VCaP (cell line): ENCODE measurements at regions not wholly inside any gene's neighbourhood (a gene's known extent, or its start where the extent isn't known, plus 50 kb on each side); places are given as distances from the start of the nearest gene placed in this dataset.
"Not testable (repeated sequence)": the region's sequence is repeated elsewhere in the genome, so short reads cannot be mapped to it uniquely, and the experiment has no call there.

Experiments
- H3K27ac ChIP-seq: fragments of 450-650 bp; 2 replicates; pipeline ENCODE4 v1.5.1; 2017
- CTCF ChIP-seq: fragments of 450-650 bp; conservative IDR thresholded peaks from 2 replicates; pipeline ENCODE4 v1.5.1; 2017; ENCODE audit warnings: mild to moderate bottlenecking, moderate library complexity

GRCh38 chr18:8908792-8909510 lies 193.5 kb upstream of the NDUFV2 start:
- no peak for TF ChIP-seq CTCF
- no peak overlapping the region for H3K27ac ChIP-seq

DNA sequence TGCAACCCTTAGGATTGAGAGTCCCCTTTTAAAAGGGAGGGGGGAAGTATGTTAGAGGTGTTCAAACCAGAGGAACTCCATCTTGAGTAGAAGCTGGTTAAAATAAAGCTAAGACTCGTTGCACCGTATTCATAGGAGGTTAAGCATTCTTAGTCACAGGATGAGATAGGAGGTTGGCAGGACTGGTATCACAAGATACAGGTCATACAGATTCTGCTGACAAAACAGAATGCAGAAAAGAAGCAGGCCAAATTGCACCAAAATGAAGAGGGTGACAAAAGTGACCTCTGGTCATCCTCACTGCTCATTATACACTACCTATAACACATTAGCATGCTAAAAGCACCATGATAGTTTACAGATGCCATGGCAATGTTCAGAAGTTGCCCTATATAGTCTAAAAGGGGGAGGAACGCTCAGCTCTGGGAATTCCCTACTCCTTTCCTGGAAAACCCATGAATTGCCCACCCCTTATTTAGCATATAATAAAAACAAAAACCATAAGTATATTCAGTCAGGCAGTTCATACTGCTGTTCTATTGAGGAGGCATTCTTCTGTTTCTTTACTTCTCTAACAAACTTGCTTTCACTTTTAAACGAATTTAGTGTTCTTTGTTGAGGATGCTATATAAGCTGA lies 192.2 kb upstream of the NDUFV2 start:
- TF ChIP-seq CTCF = no peak
- no peak overlapping the region for H3K27ac ChIP-seq

DNA sequence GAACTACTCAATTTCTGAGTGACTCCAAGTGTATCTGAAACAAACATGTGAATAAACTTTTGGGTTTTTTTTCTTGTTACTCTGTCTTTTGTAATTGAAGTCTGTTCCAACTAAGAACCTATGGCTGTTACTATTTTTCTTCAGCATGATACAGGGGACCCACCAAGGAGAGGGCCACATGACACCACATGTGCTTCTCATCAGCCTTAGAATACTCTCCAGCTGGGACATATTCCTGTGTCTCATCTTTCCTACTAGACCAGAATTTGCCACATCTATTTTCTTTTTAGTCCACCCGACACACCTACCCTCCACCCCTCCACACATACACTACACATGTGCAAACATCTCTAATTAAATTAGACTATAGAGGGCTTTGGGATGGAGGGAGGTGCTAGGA lies 191.7 kb upstream of the NDUFV2 start:
- TF ChIP-seq CTCF = no peak
- H3K27ac ChIP-seq = no peak overlapping the region

GRCh38 chr18:8911408-8912340 lies 190.8 kb upstream of the NDUFV2 start:
- TF ChIP-seq CTCF = no peak
- H3K27ac ChIP-seq = no peak overlapping the region

DNA sequence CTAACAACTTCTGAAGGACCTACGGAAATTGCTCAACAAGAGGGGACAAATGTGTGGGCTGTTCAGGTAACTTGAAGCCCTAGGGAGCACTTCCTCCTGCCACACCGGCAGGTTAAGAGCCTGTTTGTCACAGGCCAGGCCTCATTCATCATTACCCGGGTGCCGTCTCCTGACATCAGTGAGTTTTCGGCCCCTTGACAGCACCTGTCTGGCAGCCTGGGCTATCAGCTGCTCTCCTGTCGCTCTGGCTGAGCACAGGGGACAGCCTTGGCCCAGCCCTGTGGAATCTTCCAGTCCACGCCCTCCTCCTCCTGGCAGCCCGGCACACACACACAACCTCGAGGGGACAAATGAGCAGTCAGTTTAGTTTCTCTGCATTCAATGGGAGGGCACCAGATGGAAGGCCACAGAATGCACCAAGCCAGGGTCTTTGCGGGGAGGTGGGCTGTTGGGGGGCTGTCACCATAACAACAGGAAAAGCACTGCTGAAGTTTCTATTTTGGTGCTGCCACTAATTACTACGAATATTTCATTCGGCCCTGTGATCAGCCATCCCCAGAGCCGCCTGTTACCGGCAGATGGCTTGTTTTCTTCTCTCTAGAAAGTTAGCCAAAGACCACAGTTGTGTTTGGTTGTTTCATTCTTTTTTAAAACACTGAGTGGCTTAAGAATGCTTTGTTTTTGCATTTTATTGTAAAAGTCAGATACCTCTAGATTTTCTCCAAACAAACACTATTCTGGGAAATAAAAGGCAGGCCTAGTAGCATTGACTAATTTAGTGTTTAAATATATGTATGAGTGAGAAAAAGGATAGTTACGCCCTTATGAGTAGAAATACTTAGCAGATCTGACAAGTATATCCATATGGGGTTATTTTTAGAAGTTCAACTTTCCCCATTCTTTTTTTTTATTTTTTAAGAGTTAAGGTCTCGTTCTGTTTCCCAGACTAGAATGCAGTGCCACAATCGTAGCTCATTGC lies 189.9 kb upstream of the NDUFV2 start:
- H3K27ac ChIP-seq = no peak overlapping the region
- no peak for TF ChIP-seq CTCF

DNA sequence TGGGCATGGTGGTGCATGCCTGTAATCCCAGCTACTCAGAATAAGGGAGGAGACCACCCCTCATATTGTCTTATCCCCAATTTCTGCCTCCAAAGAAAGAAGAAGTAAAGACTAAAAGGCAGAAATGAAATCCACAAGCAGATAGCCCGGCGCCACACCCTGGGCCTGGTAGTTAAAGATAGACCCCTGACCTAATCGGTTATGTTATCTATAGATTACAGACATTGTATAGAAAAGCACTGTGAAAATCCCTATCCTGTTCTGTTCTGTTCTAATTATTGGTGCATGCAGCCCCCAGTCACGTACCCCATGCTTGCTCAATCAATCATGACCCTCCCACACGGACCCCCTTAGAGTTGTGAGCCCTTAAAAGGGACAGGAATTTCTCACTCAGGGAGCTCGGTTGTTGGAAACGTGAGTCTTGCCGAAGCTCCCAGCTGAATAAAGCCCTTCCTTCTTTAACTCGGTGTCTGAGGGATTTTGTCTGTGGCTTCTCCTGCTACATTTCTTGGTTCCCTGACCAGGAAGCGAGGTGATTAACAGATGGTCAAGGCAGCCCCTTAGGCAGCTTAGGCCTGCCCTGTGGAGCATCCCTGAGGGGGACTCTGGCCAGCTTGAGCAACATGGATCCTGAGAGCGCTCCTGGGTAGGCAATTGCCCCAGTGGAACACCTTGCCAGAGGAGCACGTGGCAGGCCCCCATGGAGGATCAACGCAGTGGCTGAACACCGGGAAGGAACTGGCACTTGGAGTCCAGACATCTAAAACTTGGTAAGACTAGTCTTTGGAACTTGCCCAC lies 188.7 kb upstream of the NDUFV2 start:
- H3K27ac ChIP-seq = not testable (repeated sequence)

DNA sequence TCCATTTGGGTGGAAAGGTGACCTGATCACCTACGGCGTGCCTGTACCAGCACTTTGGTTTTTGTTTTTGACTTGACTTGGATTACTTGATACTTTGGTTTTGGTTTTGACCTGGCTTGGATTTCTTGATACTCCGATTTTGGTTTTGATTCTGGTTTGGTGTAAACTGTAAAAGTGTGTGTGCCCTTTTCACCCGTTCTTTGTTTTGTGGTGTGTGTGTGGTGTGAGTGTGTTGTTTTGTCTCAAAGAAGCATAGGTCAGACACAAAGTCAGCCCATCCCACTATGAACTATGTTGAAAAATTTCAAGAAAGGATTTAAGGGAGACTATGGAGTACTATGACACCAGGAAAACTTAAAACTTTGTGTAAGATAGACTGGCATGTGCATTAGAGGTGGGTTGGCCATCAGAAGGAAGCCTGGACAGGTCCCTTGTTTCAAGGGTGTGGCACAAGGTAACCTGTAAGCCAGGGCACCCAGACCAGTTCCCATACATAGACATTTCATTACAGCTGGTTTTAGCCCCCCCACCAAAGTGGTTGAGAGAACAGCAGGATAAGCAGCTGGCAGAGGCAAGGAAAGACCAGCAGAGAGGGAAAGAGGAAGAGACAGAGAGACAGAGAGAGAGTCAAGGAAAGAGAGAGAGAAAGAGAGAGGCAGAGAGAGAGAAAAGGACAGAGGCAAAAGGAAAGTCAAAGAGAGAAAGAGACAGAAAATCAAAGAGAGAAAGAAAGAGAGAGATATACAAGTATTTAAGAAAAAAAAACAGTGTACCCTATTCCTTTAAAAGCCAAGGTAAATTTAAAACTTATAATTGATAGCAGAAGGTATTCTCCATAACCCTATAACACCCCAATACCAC lies 187.9 kb upstream of the NDUFV2 start:
- H3K27ac ChIP-seq = not testable (repeated sequence)

DNA sequence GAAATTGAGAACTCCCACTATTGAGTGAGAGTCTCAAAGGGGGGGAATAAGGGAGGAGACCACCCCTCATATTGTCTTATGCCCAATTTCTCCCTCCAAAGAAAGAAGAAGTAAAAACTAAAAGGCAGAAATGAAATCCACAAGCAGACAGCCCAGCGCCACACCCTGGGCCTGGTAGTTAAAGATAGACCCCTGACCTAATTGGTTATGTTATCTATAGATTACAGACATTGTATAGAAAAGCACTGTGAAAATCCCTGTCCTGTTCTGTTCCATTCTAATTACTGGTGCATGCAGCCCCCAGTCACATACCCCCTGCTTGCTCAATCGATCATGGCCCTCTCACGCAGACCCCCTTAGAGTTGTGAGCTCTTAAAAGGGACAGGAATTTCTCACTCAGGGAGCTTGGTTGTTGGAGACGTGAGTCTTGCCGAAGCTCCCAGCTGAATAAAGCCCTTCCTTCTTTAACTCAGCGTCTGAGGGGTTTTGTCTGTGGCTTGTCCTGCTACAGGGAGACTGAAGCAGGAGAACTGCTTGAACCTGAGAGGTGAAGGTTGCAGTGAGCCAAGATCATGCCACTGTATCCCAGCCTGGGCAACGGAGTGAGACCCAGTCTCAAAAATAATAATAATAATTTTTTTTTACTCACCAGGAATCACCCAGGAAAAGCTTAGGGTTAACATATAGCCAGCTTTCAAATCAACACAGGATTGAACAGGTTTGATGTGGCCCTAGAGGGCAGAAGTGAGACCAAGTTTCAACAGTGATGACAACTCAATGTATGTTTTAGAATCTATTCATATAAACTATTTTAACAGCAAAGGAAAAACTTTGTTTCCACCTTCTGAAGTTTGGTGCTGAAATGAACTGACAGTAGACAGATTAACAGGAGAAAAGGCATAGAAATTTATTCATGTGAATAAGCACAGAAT lies 181.4 kb upstream of the NDUFV2 start:
- H3K27ac ChIP-seq = not testable (repeated sequence)
